Rectal smooth muscle tissue (tissue), 1 donor: ENCODE measurements at regions not wholly inside any gene's neighbourhood (a gene's known extent, or its start where the extent isn't known, plus 50 kb on each side); places are given as distances from the start of the nearest gene placed in this dataset.
"Not testable (repeated sequence)": the region's sequence is repeated elsewhere in the genome, so short reads cannot be mapped to it uniquely, and the experiment has no call there.

Source experiments
- H3K27ac ChIP-seq: one replicate; pipeline ENCODE4 v1.7.0; 2013; ENCODE audit warnings: low read depth, low read length, inconsistent platforms
- H3K27me3 ChIP-seq: one replicate; pipeline ENCODE4 v1.7.0; 2013; ENCODE audit warnings: low read length; ENCODE audit not compliant: control insufficient read depth, insufficient read depth
- H3K36me3 ChIP-seq: one replicate; pipeline ENCODE4 v1.7.0; 2013; ENCODE audit warnings: low read length; ENCODE audit not compliant: control insufficient read depth, insufficient read depth
- H3K4me1 ChIP-seq: one replicate; pipeline ENCODE4 v1.7.0; 2013; ENCODE audit warnings: low read length; ENCODE audit not compliant: control insufficient read depth, insufficient read depth
- H3K4me3 ChIP-seq: one replicate; pipeline ENCODE4 v1.7.0; 2013; ENCODE audit warnings: low read length
- H3K9ac ChIP-seq: one replicate; pipeline ENCODE4 v1.7.0; 2013; ENCODE audit warnings: low read length

- H3K9ac ChIP-seq, H3K4me1 ChIP-seq, H3K4me3 ChIP-seq, H3K27ac ChIP-seq, H3K27me3 ChIP-seq, H3K36me3 ChIP-seq: not testable (repeated sequence)
These were observed 674.0 kb downstream of the BRINP1 start for GRCh38 chr9:118695249-118695648.

DNA sequence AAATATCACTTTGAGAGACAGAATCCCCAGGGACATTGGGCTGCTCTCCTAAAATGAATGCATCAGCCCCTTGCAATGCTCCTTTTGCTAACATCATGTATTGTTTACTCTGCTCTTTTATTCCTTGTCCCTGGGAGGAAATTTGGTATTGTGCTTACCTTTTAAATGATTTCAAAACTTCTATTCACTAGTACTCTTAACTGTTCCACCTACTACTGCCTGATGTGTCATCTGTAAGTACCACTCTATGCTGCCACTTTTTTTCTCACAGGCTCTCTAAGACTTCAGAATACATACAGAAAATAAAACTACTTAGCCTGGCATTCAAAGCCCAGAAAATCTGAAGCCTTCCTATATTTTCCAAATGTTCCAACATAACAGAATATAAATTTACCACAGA is 667.2 kb downstream of the BRINP1 start:
- no peak overlapping the region for H3K4me3 ChIP-seq
- H3K27ac ChIP-seq = no peak overlapping the region
- H3K27me3 ChIP-seq = no peaks in the 10 kb centered on the region
- H3K36me3 ChIP-seq = no peaks in the 10 kb centered on the region
- H3K4me1 ChIP-seq = no peaks in the 10 kb centered on the region
- H3K9ac ChIP-seq = no peak overlapping the region

DNA sequence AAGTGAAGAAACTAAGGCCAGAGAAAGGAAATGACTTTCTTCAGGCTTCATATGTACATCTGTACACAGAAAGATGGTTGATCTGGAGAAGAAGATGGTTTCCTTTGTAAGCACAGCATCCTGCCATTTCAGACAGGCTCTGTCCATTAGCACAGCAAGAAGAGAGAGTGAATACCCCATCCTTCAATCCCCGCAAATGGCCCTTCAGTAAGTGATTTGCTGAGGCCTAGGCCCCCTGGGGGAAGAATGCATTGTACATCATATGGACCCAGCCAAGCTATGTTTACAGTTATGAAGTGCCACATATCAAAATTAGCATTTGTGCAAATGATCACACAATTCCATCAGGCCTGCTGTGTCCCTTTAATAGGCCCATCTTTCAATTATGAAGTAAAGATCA is 657.4 kb downstream of the BRINP1 start:
- Histone ChIP-seq H3K27ac (no peak overlapping the region), H3K9ac (no peak overlapping the region), H3K4me3 (no peak overlapping the region), H3K27me3 (no peaks in the 10 kb centered on the region), H3K4me1 (no peaks in the 10 kb centered on the region), H3K36me3 (no peaks in the 10 kb centered on the region)

DNA sequence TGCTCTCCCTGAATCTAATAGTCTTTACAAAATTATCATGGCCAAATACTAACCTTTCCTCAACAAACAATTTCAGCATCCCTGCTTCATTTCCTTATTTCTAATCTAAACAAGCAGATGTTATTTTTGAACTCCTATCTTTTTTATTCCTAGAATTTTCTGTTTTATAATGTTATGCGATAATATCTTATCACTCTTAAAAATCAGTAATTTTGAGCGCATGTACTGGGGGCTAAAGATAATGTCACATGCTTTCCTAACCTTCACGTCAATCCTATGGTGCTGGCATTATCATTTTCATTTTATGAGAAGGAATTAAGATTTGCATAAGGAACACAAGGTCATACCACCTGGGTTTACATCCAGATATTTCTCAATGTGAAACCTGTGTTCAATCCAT is 648.0 kb downstream of the BRINP1 start:
- Histone ChIP-seq H3K27ac (no peak overlapping the region), H3K4me1 (no peaks in the 10 kb centered on the region), H3K27me3 (no peaks in the 10 kb centered on the region), H3K9ac (no peak overlapping the region), H3K36me3 (no peaks in the 10 kb centered on the region), H3K4me3 (no peak overlapping the region)

- no peaks in the 10 kb centered on the region for H3K36me3 ChIP-seq
- no peak overlapping the region for H3K4me3 ChIP-seq
- H3K9ac ChIP-seq = no peak overlapping the region
- H3K4me1 ChIP-seq = no peaks in the 10 kb centered on the region
- H3K27ac ChIP-seq = no peak overlapping the region
- no peaks in the 10 kb centered on the region for H3K27me3 ChIP-seq
These were observed 647.3 kb downstream of the BRINP1 start for GRCh38 chr9:118721923-118722322.

GRCh38 chr9:118729981-118730380 is 639.3 kb downstream of the BRINP1 start:
- Histone ChIP-seq H3K4me3 (no peak overlapping the region), H3K27ac (no peak overlapping the region), H3K27me3 (no peaks in the 10 kb centered on the region), H3K4me1 (no peaks in the 10 kb centered on the region), H3K9ac (no peak overlapping the region), H3K36me3 (no peaks in the 10 kb centered on the region)

- Histone ChIP-seq H3K9ac (no peak overlapping the region), H3K4me1 (no peaks in the 10 kb centered on the region), H3K27ac (no peak overlapping the region), H3K27me3 (no peaks in the 10 kb centered on the region), H3K36me3 (no peaks in the 10 kb centered on the region), H3K4me3 (no peak overlapping the region)
These were observed 636.2 kb downstream of the BRINP1 start for GRCh38 chr9:118732998-118733397.

DNA sequence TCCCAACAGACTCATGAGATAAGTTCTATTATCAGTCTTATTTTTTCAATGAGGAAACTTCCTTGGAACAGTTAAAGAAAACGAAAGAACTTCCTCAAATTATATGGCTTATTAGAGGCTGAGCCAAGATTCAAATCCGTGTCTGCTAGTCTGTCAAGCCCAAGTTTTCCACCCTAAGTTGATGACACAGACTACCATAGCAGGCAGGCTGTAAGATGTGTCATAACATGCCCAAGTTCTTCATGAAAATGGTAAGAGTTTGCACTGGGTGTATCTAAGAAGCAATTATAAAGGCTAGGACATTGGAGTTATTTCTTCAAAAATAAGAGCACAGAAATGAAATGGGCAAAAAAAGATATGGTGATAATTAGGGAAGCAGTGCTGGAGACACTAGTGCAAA is 634.5 kb downstream of the BRINP1 start:
- H3K27me3 ChIP-seq = no peaks in the 10 kb centered on the region

GRCh38 chr9:118736406-118736805 is 632.8 kb downstream of the BRINP1 start:
- Histone ChIP-seq H3K4me3 (no peak overlapping the region), H3K9ac (no peak overlapping the region), H3K27ac (no peak overlapping the region), H3K4me1 (no peaks in the 10 kb centered on the region), H3K27me3 (no peaks in the 10 kb centered on the region), H3K36me3 (no peaks in the 10 kb centered on the region)

More for the DNA sequence above, 634.5 kb downstream of the BRINP1 start:
- Histone ChIP-seq H3K4me1 (no peaks in the 10 kb centered on the region), H3K9ac (no peak overlapping the region), H3K27ac (no peak overlapping the region), H3K36me3 (no peaks in the 10 kb centered on the region), H3K4me3 (no peak overlapping the region)

DNA sequence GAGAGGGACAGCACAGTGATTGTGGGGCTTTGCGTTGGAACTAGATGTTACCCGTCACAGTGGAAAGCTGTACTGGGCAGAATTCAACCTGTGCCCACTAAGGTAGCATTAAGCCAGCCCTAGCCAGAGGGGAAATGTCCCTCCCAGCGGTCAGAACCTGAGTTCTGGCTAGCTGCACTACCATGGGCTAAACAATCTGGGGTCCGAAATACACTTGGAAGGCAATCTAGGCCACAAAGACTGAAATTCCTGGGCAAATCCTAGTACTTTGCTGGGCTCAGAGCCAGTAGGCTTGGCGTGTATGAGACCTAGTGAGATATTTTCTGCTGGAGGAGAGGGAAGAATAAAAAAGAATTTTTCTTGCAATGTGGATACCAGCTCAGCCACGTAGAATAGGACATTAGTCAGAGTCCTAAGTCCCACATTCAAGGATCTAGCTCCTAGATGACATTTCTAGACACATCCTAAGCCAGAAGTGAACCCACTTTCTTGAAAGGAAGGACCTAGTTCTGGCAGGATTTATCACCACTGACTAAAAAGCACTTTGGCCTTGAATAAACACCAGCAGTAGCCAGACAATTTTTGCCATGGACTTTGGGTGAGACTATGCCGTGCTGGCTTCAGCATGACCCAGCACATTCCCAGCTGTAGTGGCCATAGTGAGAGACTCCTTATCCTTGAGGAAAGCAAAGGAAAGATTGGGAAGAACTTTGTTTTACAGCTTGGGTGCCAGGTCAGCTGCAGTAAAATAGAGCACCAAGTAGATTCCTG is 618.0 kb downstream of the BRINP1 start:
- H3K4me1 ChIP-seq = no peaks in the 10 kb centered on the region
- H3K27ac ChIP-seq = no peak overlapping the region
- no peaks in the 10 kb centered on the region for H3K36me3 ChIP-seq
- H3K9ac ChIP-seq = no peak overlapping the region
- no peak overlapping the region for H3K4me3 ChIP-seq
- H3K27me3 ChIP-seq = no peaks in the 10 kb centered on the region

DNA sequence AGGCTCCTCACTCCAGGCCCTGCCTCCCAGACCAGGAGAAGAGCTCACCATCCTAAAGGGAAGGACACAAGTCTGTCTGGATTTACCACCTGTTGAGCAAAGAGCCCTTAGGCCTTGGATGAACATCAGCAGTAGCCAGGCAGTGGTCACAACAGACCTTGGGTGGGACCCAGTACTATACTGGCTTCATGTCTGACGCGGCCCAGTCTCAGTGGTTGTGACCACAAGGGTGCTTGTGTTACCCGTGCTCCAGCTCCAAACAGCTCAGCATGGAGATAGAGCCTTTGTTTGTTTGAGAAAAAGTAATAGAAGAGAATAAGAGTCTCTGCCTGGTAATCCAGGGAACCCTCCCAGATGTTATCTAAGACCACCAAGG is 617.4 kb downstream of the BRINP1 start:
- Histone ChIP-seq H3K36me3 (no peaks in the 10 kb centered on the region), H3K27me3 (no peaks in the 10 kb centered on the region), H3K4me3 (no peak overlapping the region), H3K9ac (no peak overlapping the region), H3K4me1 (no peaks in the 10 kb centered on the region), H3K27ac (no peak overlapping the region)

GRCh38 chr9:118761016-118761790 is 608.0 kb downstream of the BRINP1 start:
- no peaks in the 10 kb centered on the region for H3K27me3 ChIP-seq
- H3K9ac ChIP-seq = no peak overlapping the region
- no peak overlapping the region for H3K27ac ChIP-seq
- H3K4me3 ChIP-seq = no peak overlapping the region
- H3K36me3 ChIP-seq = no peaks in the 10 kb centered on the region
- no peaks in the 10 kb centered on the region for H3K4me1 ChIP-seq

DNA sequence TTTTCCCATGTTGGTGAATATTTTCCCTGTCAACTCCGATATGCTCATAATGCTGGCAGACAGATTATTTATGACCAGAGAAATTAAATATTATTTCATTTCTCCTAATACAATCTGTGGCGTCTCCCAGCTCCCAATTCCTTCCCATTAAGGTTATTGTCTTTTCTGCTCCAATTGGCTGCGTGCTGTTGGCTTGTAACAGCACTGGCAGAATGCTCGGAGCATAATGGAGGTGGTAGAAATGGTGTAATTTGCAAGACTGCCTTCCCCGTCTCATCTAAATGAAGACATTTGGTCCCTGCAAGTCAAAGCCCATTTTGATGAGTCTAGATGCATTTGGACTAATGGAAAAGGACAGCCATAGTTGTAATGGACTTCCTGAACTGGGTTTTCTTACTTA is 601.7 kb downstream of the BRINP1 start:
- no peaks in the 10 kb centered on the region for H3K36me3 ChIP-seq

More for the DNA sequence above, 601.7 kb downstream of the BRINP1 start:
- Histone ChIP-seq H3K4me1 (no peaks in the 10 kb centered on the region), H3K9ac (no peak overlapping the region), H3K27me3 (no peaks in the 10 kb centered on the region), H3K27ac (no peak overlapping the region), H3K4me3 (no peak overlapping the region)
